Ureter (tissue), 1 donor: ENCODE measurements at regions not wholly inside any gene's neighbourhood (a gene's known extent, or its start where the extent isn't known, plus 50 kb on each side); places are given as distances from the start of the nearest gene placed in this dataset.

ENCODE experiments used
- DNase-seq: peaks from one replicate; pipeline ENCODE4 v3.0.0-alpha.2; 2020; ENCODE audit warnings: low spot score
- donor health status: DM: yes; HTN: yes; CAD: no.

GRCh38 chr10:58932577-58933314, 243.7 kb upstream of the PHYHIPL start:
- no peak for DNase-seq

GRCh38 chr10:58936364-58936763, 240.1 kb upstream of the PHYHIPL start:
- no peak for DNase-seq

- DNase-seq: no peak
These were observed 239.0 kb upstream of the PHYHIPL start for GRCh38 chr10:58937423-58937822.

- DNase-seq: no peak
These were observed 233.7 kb upstream of the PHYHIPL start for GRCh38 chr10:58942724-58943123.

GRCh38 chr10:58943256-58943890, 233.1 kb upstream of the PHYHIPL start:
- DNase-seq: no peak

- DNase-seq: no peak
These were observed 232.5 kb upstream of the PHYHIPL start for GRCh38 chr10:58943960-58944359.

- DNase-seq: no peak
These were observed 228.1 kb upstream of the PHYHIPL start for GRCh38 chr10:58948303-58948702.

GRCh38 chr10:58950618-58951017, 225.8 kb upstream of the PHYHIPL start:
- no peak for DNase-seq

GRCh38 chr10:58951087-58951486, 225.4 kb upstream of the PHYHIPL start:
- DNase-seq: no peak

GRCh38 chr10:58951746-58952145, 224.7 kb upstream of the PHYHIPL start:
- DNase-seq: no peak

GRCh38 chr10:58952162-58952601, 224.3 kb upstream of the PHYHIPL start:
- DNase-seq: no peak

GRCh38 chr10:58952747-58953466, 223.5 kb upstream of the PHYHIPL start:
- peak; percentile 63 for DNase-seq

- DNase-seq: no peak
These were observed 222.3 kb upstream of the PHYHIPL start for GRCh38 chr10:58954178-58954577.

GRCh38 chr10:58955615-58956014, 220.8 kb upstream of the PHYHIPL start:
- no peak for DNase-seq

GRCh38 chr10:58956926-58957325, 219.5 kb upstream of the PHYHIPL start:
- DNase-seq: no peak

- no peak for DNase-seq
These were observed 218.9 kb upstream of the PHYHIPL start for GRCh38 chr10:58957517-58957916.

GRCh38 chr10:58963101-58963534, 213.3 kb upstream of the PHYHIPL start:
- DNase-seq: no peak

GRCh38 chr10:58963723-58964124, 212.7 kb upstream of the PHYHIPL start:
- no peak for DNase-seq

- no peak for DNase-seq
These were observed 210.6 kb upstream of the PHYHIPL start for GRCh38 chr10:58965855-58966254.

GRCh38 chr10:58967551-58968388, 208.7 kb upstream of the PHYHIPL start:
- DNase-seq: no peak

GRCh38 chr10:58968389-58968755, 208.1 kb upstream of the PHYHIPL start:
- DNase-seq: no peak

- no peak for DNase-seq
These were observed 206.9 kb upstream of the PHYHIPL start for GRCh38 chr10:58969576-58969975.
